ENCODE measurements at regions not wholly inside any gene's neighbourhood (a gene's known extent, or its start where the extent isn't known, plus 50 kb on each side); places are given as distances from the start of the nearest gene placed in this dataset.

- TF ChIP-seq POLR2A (IDR thresholded peaks at IDR 0.05) (no peak), CTCF (IDR thresholded peaks at IDR 0.05) (no peak), EP300 (IDR thresholded peaks at IDR 0.05) (no peak)
These were observed 270.2 kb downstream of the PSAT1 start for GRCh38 chr9:78566948-78567675.

Measured in ovary (tissue), 3 donors.